KMS-11 (cell line): ENCODE measurements at regions not wholly inside any gene's neighbourhood (a gene's known extent, or its start where the extent isn't known, plus 50 kb on each side); places are given as distances from the start of the nearest gene placed in this dataset.

ENCODE experiments used
- H2AFZ ChIP-seq: fragments of 200-600 bp; sonication (generic); 2 replicates; pipeline ENCODE4 v1.6.1; 2016; ENCODE audit warnings: antibody characterized with exemption, mixed run types, low read depth
- H3K27ac ChIP-seq: fragments of 200-600 bp; sonication (generic); 2 replicates; pipeline ENCODE4 v1.6.1; 2016; ENCODE audit warnings: mild to moderate bottlenecking, mixed run types
- H3K27me3 ChIP-seq: fragments of 200-600 bp; sonication (generic); 2 replicates; pipeline ENCODE4 v1.6.1; 2017; ENCODE audit warnings: mild to moderate bottlenecking, low read depth, mixed run types, moderate library complexity; ENCODE audit not compliant: insufficient read depth
- H3K36me3 ChIP-seq: fragments of 200-600 bp; sonication (generic); 2 replicates; pipeline ENCODE4 v1.6.1; 2017; ENCODE audit warnings: mild to moderate bottlenecking, mixed run types; ENCODE audit not compliant: insufficient read depth
- H3K4me1 ChIP-seq: fragments of 200-600 bp; sonication (generic); 2 replicates; pipeline ENCODE4 v1.6.1; 2016; ENCODE audit warnings: mild to moderate bottlenecking, low read depth, mixed run types; ENCODE audit not compliant: poor library complexity, severe bottlenecking
- H3K4me2 ChIP-seq: fragments of 200-600 bp; sonication (generic); 2 replicates; pipeline ENCODE4 v1.7.0; 2016; ENCODE audit warnings: mild to moderate bottlenecking, mixed run types
- H3K4me3 ChIP-seq: fragments of 200-600 bp; sonication (generic); IDR thresholded peaks from 2 replicates; pipeline ENCODE4 v1.6.1; 2017; ENCODE audit warnings: low read depth, low read length, mixed read lengths; ENCODE audit not compliant: insufficient read depth
- H3K79me2 ChIP-seq: fragments of 200-600 bp; sonication (generic); 2 replicates; pipeline ENCODE4 v1.6.1; 2016; ENCODE audit warnings: low read depth, mixed run types; ENCODE audit not compliant: insufficient read depth
- H3K9ac ChIP-seq: fragments of 200-600 bp; sonication (generic); 2 replicates; pipeline ENCODE4 v1.6.1; 2016; ENCODE audit warnings: mild to moderate bottlenecking, mixed run types
- H4K20me1 ChIP-seq: fragments of 200-600 bp; sonication (generic); 2 replicates; pipeline ENCODE4 v1.6.1; 2016; ENCODE audit warnings: mild to moderate bottlenecking, mixed run types; ENCODE audit not compliant: insufficient read depth
- CTCF ChIP-seq: fragments of 200-600 bp; sonication (generic); conservative IDR thresholded peaks from 2 replicates; pipeline ENCODE4 v1.6.1; 2017; ENCODE audit warnings: low read depth, mild to moderate bottlenecking, antibody characterized with exemption, low read length, moderate library complexity, mixed read lengths

DNA sequence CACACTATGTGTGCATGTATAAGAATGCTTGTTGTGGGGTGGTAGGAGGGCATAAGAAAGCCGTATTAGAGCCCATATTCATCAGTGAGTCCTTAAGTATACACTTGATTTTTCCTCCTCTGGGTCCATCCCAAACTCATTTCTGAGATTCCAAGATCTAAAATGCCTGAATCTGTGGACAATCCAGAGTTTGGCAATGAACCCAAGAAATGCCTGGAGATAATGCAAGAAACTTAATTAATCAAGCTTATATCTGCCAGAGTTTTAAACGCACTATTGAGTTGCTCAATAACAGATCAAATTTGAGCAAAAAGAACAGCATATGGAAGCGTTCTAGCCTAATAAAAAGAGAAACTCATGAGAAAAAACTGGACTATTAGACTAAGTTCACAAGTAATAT, 143.4 kb upstream of the NAV3 start:
- Histone ChIP-seq H4K20me1 (no peaks in the 10 kb centered on the region), H3K79me2 (no peaks in the 10 kb centered on the region), H3K4me2 (no peak overlapping the region), H3K9ac (no peak overlapping the region), H3K27me3 (no peaks in the 10 kb centered on the region), H3K4me3 (no peak overlapping the region), H3K4me1 (no peaks in the 10 kb centered on the region), H2AFZ (no peak overlapping the region), H3K36me3 (no peaks in the 10 kb centered on the region), H3K27ac (no peak overlapping the region)
- no peak for TF ChIP-seq CTCF

GRCh38 chr12:77686760-77687159, 143.9 kb upstream of the NAV3 start:
- no peaks in the 10 kb centered on the region for H3K27me3 ChIP-seq
- H4K20me1 ChIP-seq: no peaks in the 10 kb centered on the region
- no peaks in the 10 kb centered on the region for H3K4me1 ChIP-seq
- TF ChIP-seq CTCF: 0 out of 2 replicates have a peak, but pooled peaks have one; percentile 28
- H3K9ac ChIP-seq: no peak overlapping the region
- H3K4me3 ChIP-seq: no peak overlapping the region
- H3K79me2 ChIP-seq: no peaks in the 10 kb centered on the region
- H3K27ac ChIP-seq: no peak overlapping the region
- H3K4me2 ChIP-seq: no peak overlapping the region
- no peak overlapping the region for H2AFZ ChIP-seq
- no peaks in the 10 kb centered on the region for H3K36me3 ChIP-seq

DNA sequence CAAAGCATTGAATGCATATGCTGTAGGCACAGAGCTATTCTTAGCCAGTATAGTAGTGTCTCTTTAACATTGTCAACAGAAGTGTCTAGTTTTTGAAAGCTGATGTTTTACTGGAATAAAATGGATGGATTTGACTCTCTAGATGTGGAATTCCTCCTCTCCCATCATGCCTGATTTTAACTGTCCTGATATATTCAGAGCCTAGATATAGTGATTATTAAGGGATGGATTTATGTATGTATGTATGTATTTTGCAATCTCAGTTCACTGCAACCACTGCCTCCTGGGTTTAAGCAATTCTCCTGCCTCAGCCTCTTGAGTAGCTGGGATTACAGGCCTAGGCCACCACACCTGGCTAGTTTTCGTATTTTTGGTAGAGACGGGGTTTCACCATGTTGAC, 144.8 kb upstream of the NAV3 start:
- Histone ChIP-seq H3K4me1 (no peaks in the 10 kb centered on the region), H3K27ac (no peak overlapping the region), H3K27me3 (no peaks in the 10 kb centered on the region), H3K9ac (no peak overlapping the region), H3K36me3 (no peaks in the 10 kb centered on the region), H3K4me2 (no peak overlapping the region), H4K20me1 (no peaks in the 10 kb centered on the region), H3K79me2 (no peaks in the 10 kb centered on the region), H3K4me3 (no peak overlapping the region), H2AFZ (no peak overlapping the region)
- TF ChIP-seq CTCF: no peak

GRCh38 chr12:77685112-77685511, 145.6 kb upstream of the NAV3 start:
- Histone ChIP-seq H4K20me1 (no peaks in the 10 kb centered on the region), H3K9ac (no peak overlapping the region), H3K4me2 (no peak overlapping the region), H3K36me3 (no peaks in the 10 kb centered on the region), H3K4me1 (no peaks in the 10 kb centered on the region), H3K27me3 (no peaks in the 10 kb centered on the region), H3K4me3 (no peak overlapping the region), H2AFZ (no peak overlapping the region), H3K27ac (no peak overlapping the region), H3K79me2 (no peaks in the 10 kb centered on the region)
- TF ChIP-seq CTCF: peak; percentile 61

- H3K27me3 ChIP-seq: no peaks in the 10 kb centered on the region
- no peak overlapping the region for H3K27ac ChIP-seq
- H3K4me2 ChIP-seq: no peak overlapping the region
- H3K79me2 ChIP-seq: no peaks in the 10 kb centered on the region
- H3K9ac ChIP-seq: no peak overlapping the region
- H2AFZ ChIP-seq: no peak overlapping the region
- no peak for TF ChIP-seq CTCF
- H3K4me1 ChIP-seq: no peaks in the 10 kb centered on the region
- H4K20me1 ChIP-seq: no peaks in the 10 kb centered on the region
- H3K36me3 ChIP-seq: no peaks in the 10 kb centered on the region
- no peak overlapping the region for H3K4me3 ChIP-seq
Measured at GRCh38 chr12:77682488-77682887, 148.2 kb upstream of the NAV3 start.
